Endothelial cell (in vitro differentiated cells): ENCODE measurements at regions not wholly inside any gene's neighbourhood (a gene's known extent, or its start where the extent isn't known, plus 50 kb on each side); places are given as distances from the start of the nearest gene placed in this dataset.
"Not testable (repeated sequence)": the region's sequence is repeated elsewhere in the genome, so short reads cannot be mapped to it uniquely, and the experiment has no call there.

Experiments used
- DNase-seq: peaks from one replicate; pipeline ENCODE4 v3.0.0; 2021; ENCODE audit warnings: low spot score
- H3K27ac Mint-ChIP-seq: one replicate; pipeline ENCODE4 v1.8.0; 2021; ENCODE audit warnings: mixed read lengths, inconsistent platforms; ENCODE audit not compliant: unreplicated experiment
- H3K27me3 Mint-ChIP-seq: one replicate; pipeline ENCODE4 v1.8.0; 2021; ENCODE audit warnings: mild to moderate bottlenecking, moderate library complexity, mixed read lengths, inconsistent platforms; ENCODE audit not compliant: unreplicated experiment
- H3K36me3 Mint-ChIP-seq: one replicate; pipeline ENCODE4 v1.8.0; 2021; ENCODE audit warnings: mild to moderate bottlenecking, low read depth, mixed read lengths, inconsistent platforms; ENCODE audit not compliant: unreplicated experiment
- H3K4me1 Mint-ChIP-seq: one replicate; pipeline ENCODE4 v1.8.0; 2021; ENCODE audit warnings: mild to moderate bottlenecking, mixed read lengths, inconsistent platforms; ENCODE audit not compliant: unreplicated experiment
- H3K4me3 Mint-ChIP-seq: one replicate; pipeline ENCODE4 v1.8.0; 2021; ENCODE audit warnings: mild to moderate bottlenecking, mixed read lengths, inconsistent platforms; ENCODE audit not compliant: unreplicated experiment
- H3K9me3 Mint-ChIP-seq: one replicate; pipeline ENCODE4 v1.8.0; 2021; ENCODE audit warnings: mixed read lengths, inconsistent platforms; ENCODE audit not compliant: unreplicated experiment
- TF ChIP-seq, protein P1 (sequence below): fragments of 200-600 bp; sonication (generic); IDR thresholded peaks from one replicate; pipeline ENCODE4 v1.5.0; 2021; ENCODE audit warnings: antibody characterized with exemption; ENCODE audit not compliant: unreplicated experiment

DNA sequence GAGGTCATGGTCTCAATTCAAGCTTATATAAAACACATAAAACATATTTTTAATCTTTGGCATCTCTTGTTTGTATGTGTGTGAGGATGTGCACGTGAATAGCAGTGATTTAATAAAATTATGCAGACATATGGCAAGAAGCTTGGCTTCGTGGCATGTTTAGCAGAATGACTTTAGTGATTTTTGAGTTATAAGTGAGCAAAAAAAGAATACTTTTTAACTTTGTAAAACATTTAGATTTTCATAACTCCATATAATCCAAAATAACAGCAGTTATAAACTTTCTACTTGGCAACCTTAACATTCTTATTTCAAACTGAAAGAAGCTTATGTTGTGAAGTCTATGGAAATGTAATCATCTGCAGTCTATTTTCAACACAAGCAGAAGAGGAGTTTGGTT is 120.6 kb downstream of the SLITRK1 start:
- H3K4me3 Mint-ChIP-seq: no peak overlapping the region
- H3K9me3 Mint-ChIP-seq: no peaks in the 10 kb centered on the region
- H3K4me1 Mint-ChIP-seq: no peaks in the 10 kb centered on the region
- H3K27me3 Mint-ChIP-seq: peaks cover 3% of the 10 kb centered on the region
- DNase-seq: no peak
- TF ChIP-seq, protein P1, sequence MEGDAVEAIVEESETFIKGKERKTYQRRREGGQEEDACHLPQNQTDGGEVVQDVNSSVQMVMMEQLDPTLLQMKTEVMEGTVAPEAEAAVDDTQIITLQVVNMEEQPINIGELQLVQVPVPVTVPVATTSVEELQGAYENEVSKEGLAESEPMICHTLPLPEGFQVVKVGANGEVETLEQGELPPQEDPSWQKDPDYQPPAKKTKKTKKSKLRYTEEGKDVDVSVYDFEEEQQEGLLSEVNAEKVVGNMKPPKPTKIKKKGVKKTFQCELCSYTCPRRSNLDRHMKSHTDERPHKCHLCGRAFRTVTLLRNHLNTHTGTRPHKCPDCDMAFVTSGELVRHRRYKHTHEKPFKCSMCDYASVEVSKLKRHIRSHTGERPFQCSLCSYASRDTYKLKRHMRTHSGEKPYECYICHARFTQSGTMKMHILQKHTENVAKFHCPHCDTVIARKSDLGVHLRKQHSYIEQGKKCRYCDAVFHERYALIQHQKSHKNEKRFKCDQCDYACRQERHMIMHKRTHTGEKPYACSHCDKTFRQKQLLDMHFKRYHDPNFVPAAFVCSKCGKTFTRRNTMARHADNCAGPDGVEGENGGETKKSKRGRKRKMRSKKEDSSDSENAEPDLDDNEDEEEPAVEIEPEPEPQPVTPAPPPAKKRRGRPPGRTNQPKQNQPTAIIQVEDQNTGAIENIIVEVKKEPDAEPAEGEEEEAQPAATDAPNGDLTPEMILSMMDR: no peak
- no peak overlapping the region for H3K27ac Mint-ChIP-seq
- no peaks in the 10 kb centered on the region for H3K36me3 Mint-ChIP-seq

DNA sequence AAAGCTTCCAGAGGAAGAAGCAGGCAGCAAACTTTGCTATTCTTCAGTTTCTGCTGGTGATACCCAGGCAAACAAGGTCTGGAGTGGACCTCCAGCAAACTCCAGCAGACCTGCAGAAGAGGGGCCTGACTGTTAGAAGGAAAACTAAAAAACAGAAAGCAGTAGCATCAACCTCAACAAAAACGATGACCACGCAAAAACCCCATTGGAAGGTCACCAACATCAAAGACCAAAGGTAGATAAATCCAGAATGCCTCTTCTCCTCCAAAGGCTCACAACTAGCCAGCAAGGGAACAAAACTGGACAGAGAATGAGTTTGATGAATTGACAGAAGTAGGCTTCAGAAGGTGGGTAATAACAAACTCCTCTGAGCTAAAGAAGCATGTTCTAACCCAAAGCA is 127.1 kb downstream of the SLITRK1 start:
- DNase-seq, H3K9me3 Mint-ChIP-seq, H3K36me3 Mint-ChIP-seq, H3K27ac Mint-ChIP-seq, H3K4me1 Mint-ChIP-seq, H3K4me3 Mint-ChIP-seq, H3K27me3 Mint-ChIP-seq: not testable (repeated sequence)

- Mint-ChIP-seq H3K36me3 (no peaks in the 10 kb centered on the region), H3K27ac (no peak overlapping the region), H3K9me3 (no peaks in the 10 kb centered on the region), H3K4me1 (no peaks in the 10 kb centered on the region), H3K27me3 (no peaks in the 10 kb centered on the region), H3K4me3 (no peak overlapping the region)
- no peak for DNase-seq
- TF ChIP-seq, protein P1: no peak
Observed at GRCh38 chr13:83753912-83754624, 128.2 kb downstream of the SLITRK1 start.

- H3K4me1 Mint-ChIP-seq: no peaks in the 10 kb centered on the region
- H3K9me3 Mint-ChIP-seq: no peaks in the 10 kb centered on the region
- H3K27me3 Mint-ChIP-seq: no peaks in the 10 kb centered on the region
- H3K4me3 Mint-ChIP-seq: no peak overlapping the region
- TF ChIP-seq, protein P1: no peak
- DNase-seq: no peak
- no peaks in the 10 kb centered on the region for H3K36me3 Mint-ChIP-seq
- H3K27ac Mint-ChIP-seq: no peak overlapping the region
Observed at GRCh38 chr13:83752141-83752540, 130.1 kb downstream of the SLITRK1 start.

DNA sequence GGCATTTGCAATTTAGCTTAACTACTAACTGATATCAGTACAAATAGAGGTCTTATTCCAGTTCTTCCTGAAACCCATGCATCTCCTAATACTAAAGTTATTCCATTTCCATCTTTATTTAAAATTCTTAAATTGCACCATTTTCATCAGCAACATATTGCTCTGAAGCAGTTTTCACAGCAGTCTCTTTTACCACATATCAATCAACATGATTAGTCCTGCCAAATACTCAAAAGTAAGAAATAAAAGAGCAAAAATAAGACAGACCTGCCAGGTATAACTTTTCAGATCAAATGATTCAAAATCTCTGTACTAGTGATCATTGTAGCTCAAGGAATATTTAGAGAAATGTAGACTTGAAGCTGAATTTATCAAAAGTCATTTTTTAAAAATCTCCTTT is 141.7 kb downstream of the SLITRK1 start:
- DNase-seq: no peak
- TF ChIP-seq, protein P1: no peak
- Mint-ChIP-seq H3K4me3 (no peak overlapping the region), H3K36me3 (no peaks in the 10 kb centered on the region), H3K4me1 (no peaks in the 10 kb centered on the region), H3K27me3 (no peaks in the 10 kb centered on the region), H3K9me3 (no peaks in the 10 kb centered on the region), H3K27ac (no peak overlapping the region)
